Astrocyte of the cerebellum (primary cell): ENCODE measurements at regions not wholly inside any gene's neighbourhood (a gene's known extent, or its start where the extent isn't known, plus 50 kb on each side); places are given as distances from the start of the nearest gene placed in this dataset.
"Not testable (repeated sequence)": the region's sequence is repeated elsewhere in the genome, so short reads cannot be mapped to it uniquely, and the experiment has no call there.

ENCODE experiments used
- DNase-seq: peaks from one replicate; pipeline ENCODE4 v3.0.0-alpha.2; 2011; ENCODE audit warnings: low read depth
- H3K4me3 ChIP-seq: 2 replicates; pipeline ENCODE4 v1.5.1; 2011; ENCODE audit warnings: mild to moderate bottlenecking, low read depth, low read length, moderate library complexity
- in situ Hi-C: cut with HindIII; loops from 2 replicates; pipeline ENCODE4 v1.10.0; 2017; ENCODE audit warnings: low sequenced_read_pairs
- TF ChIP-seq, protein P1 (sequence below): IDR thresholded peaks from 2 replicates; pipeline ENCODE4 v1.5.1; 2012; ENCODE audit warnings: low read length, low read depth, moderate library complexity, mild to moderate bottlenecking; ENCODE audit errors: missing control alignments

DNA sequence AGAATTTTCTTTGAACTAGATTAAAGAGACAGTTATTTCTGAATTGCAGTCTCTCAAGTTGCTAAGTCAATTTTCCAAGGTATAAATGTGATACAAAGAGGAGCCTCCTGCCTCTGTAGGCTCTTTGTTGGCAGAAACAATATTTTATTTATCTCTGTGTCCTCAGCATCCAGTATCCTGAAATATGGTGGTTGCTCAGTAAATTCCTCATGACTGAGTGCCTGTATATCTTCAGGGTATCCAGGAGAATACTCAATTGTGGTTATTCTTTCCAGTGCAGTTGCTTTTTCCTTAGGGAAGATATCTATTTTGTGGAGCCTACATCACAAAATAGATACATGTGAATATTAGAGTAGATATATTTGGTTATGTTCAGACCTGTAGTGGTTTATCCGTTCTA, 144.8 kb upstream of the FERD3L start:
- TF ChIP-seq, protein P1, sequence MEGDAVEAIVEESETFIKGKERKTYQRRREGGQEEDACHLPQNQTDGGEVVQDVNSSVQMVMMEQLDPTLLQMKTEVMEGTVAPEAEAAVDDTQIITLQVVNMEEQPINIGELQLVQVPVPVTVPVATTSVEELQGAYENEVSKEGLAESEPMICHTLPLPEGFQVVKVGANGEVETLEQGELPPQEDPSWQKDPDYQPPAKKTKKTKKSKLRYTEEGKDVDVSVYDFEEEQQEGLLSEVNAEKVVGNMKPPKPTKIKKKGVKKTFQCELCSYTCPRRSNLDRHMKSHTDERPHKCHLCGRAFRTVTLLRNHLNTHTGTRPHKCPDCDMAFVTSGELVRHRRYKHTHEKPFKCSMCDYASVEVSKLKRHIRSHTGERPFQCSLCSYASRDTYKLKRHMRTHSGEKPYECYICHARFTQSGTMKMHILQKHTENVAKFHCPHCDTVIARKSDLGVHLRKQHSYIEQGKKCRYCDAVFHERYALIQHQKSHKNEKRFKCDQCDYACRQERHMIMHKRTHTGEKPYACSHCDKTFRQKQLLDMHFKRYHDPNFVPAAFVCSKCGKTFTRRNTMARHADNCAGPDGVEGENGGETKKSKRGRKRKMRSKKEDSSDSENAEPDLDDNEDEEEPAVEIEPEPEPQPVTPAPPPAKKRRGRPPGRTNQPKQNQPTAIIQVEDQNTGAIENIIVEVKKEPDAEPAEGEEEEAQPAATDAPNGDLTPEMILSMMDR: no peak
- H3K4me3 ChIP-seq: no peak overlapping the region
- in situ Hi-C loops: no loop called here
- DNase-seq: no peak

DNA sequence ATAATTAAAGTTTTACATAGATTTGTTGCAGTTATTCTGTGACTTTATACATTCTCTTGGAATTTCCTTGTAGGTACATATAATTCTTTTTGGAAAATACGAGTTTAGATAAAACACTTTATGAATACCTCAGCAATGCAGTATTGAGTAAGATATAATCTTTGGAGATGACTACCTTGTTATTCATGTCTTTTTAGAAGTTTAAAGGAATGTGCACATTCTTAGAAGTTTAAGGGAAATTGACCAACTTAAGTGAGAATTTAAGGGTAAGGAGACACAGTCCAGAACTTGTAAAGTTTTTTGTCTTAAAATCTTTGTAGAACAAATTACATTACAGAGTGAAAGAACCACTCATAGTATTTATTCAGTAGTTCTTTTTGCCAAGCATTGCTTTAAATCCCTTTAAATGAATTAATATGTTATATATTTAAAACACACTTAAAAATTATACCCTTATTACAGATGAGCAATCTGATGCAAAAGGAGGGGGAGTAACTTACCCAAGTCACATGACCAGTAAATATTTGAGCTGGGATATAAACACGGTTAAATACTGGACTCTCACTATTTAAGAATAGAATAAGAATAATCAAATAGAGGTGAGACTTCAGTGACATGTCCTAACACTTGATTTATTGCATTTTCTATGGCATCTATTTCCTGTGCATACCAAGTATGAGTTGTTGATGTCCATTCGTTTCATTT, 139.5 kb upstream of the FERD3L start:
- in situ Hi-C loops: no loop called here
- no peak overlapping the region for H3K4me3 ChIP-seq
- TF ChIP-seq, protein P1: no peak
- DNase-seq: no peak

DNA sequence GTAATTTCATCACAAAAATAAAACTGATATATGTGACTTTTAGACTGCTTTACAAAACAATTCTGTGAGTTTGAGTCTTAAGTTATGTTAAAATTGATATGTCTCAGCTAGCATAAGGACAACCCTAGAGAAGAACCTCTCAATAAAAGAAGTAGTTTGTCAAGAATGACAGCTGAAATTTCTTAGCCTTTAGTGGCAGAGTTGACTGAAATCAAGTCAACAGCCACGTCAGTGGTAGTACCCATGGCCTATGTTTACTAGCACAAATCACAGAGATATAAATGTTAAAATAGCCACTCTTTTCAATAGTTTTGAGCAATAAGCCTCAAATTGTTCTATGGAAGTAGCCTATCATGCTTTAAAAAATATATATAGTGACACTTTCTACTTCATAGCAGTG, 138.9 kb upstream of the FERD3L start:
- TF ChIP-seq, protein P1: no peak
- no peak overlapping the region for H3K4me3 ChIP-seq
- in situ Hi-C loops: no loop called here
- no peak for DNase-seq

DNA sequence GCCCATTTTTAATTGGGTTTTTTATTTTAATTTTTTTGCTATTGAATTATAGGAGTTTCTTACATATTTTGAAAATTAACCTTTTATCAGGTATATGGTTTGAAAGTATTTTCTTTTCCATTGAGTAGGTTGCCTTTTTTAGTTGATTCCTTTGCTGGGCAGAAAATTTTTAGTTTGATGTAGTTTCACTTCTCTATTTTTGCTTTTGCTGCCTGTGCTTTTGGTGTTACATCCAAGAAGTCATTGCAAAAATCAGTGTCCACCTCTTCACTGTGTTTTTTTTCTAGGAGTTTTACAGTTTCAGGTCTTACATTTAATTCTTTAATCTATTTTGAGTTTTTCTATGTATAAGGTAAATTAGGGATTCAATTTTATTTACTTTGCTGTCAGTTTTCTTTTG, 129.8 kb upstream of the FERD3L start:
- TF ChIP-seq, protein P1: no peak
- no peak for DNase-seq
- in situ Hi-C loops: no loop called here
- no peak overlapping the region for H3K4me3 ChIP-seq

DNA sequence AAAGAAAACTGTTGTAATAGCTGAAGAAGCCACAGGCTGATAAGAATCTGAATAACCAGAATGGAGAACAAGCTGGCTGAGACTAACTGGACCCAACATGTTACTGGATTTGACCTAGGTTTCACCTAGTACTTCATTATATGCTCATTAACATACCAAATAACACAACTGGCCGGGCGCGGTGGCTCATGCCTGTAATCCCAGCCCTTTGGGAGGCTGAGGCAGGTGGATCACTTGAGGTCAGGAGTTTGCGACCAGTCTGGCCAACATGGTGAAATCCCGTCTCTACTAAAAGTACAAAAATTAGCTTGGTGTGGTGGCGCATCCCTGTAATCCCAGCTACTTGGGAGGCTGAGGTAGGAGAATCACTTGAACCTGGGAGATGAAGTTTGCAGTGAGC, 127.1 kb upstream of the FERD3L start:
- DNase-seq, in situ Hi-C loops: not testable (repeated sequence)

DNA sequence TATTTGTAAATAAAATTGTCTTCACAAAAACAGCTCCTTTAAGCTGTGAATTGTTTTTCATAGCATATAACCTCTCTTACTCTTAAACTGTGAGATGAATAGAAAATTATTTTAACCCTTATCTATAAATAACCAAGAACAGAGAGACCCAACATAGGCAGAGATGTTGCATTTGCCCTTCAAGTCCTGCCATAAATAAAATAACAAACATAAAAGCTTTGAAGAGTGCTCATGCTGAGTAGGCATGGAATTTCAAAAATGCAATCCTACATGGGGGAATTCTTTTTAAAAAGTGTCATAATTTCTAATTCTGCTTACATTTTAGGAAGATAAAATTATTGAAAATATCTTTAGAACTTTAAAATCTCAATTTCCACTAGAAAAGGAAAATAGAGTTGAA, 124.1 kb upstream of the FERD3L start:
- in situ Hi-C loops: no loop called here
- DNase-seq: no peak
- TF ChIP-seq, protein P1: no peak
- H3K4me3 ChIP-seq: no peak overlapping the region

More for the DNA sequence above, 127.1 kb upstream of the FERD3L start:
- H3K4me3 ChIP-seq: not testable (repeated sequence)

DNA sequence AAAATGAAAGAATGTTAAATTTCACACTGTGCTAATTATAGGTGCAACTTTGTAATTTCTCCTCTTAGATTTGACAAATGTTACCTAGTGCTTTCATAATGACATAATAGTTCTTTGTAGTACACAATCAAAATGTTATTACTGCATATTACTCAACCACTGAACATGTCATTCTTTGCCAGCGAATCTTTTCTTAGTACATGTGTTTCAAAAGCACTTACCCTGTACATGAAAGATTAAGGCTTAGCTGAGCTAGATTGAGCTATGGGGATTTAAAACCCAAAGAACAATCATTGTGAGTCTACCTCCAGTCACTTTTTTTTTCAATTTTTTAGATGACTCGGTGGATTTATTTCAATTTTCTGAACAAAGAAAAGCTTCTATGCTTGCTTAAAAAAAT, 123.5 kb upstream of the FERD3L start:
- no peak overlapping the region for H3K4me3 ChIP-seq
- in situ Hi-C loops: no loop called here
- TF ChIP-seq, protein P1: no peak
- DNase-seq: no peak
